ENCODE measurements at regions not wholly inside any gene's neighbourhood (a gene's known extent, or its start where the extent isn't known, plus 50 kb on each side); places are given as distances from the start of the nearest gene placed in this dataset.

DNA sequence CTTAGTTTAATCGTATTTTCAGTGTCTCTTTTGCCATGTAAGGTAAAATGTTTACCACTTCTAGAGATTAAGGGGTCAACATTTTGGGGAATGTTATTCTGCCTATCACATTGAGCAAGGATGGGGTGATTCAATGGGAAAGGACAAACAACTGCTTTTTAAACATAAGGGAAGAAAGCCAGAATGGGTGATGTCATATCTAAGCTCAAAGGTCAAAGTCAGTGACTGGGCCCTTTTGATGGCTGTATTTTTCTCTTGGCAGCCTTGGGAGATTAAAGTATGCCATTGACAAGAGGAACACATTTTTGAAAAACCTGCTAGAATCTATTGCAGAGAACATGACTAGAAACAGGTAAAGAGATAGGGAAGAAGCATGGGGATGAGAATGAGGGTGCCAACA is 477.3 kb upstream of the IRAK1BP1 start (continued):
- TF ChIP-seq, protein P1, sequence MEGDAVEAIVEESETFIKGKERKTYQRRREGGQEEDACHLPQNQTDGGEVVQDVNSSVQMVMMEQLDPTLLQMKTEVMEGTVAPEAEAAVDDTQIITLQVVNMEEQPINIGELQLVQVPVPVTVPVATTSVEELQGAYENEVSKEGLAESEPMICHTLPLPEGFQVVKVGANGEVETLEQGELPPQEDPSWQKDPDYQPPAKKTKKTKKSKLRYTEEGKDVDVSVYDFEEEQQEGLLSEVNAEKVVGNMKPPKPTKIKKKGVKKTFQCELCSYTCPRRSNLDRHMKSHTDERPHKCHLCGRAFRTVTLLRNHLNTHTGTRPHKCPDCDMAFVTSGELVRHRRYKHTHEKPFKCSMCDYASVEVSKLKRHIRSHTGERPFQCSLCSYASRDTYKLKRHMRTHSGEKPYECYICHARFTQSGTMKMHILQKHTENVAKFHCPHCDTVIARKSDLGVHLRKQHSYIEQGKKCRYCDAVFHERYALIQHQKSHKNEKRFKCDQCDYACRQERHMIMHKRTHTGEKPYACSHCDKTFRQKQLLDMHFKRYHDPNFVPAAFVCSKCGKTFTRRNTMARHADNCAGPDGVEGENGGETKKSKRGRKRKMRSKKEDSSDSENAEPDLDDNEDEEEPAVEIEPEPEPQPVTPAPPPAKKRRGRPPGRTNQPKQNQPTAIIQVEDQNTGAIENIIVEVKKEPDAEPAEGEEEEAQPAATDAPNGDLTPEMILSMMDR (conservative IDR thresholded peaks at IDR 0.05; ENCODE audit: low read depth in 2 of 2) = no peak
- no peak for TF ChIP-seq STAT1 (IDR thresholded peaks at IDR 0.05; ENCODE audit: unreplicated experiment)

- no peak overlapping the region for H3K27ac Mint-ChIP-seq
- no peak overlapping the region for H3K27ac ChIP-seq (ENCODE audit: low read depth)
- H3K4me3 ChIP-seq = no peak overlapping the region
- TF ChIP-seq, protein P1 (conservative IDR thresholded peaks at IDR 0.05; ENCODE audit: low read depth in 2 of 2) = no peak
- TF ChIP-seq EZH2phosphoT487 (IDR thresholded peaks at IDR 0.05; ENCODE audit: unreplicated experiment) = no peak
- TF ChIP-seq NANOG (IDR thresholded peaks at IDR 0.05; ENCODE audit: borderline replicate concordance) = no peak
- H3K36me3 Mint-ChIP-seq (ENCODE audit: low read depth) = no peaks in the 10 kb centered on the region
- H4K20me1 ChIP-seq (replicated peaks; ENCODE audit: insufficient read depth) = no peaks in the 10 kb centered on the region
- no peaks in the 10 kb centered on the region for H3K36me3 ChIP-seq (ENCODE audit: insufficient read depth)
- H3K79me2 ChIP-seq (replicated peaks; ENCODE audit: insufficient read depth) = no peaks in the 10 kb centered on the region
- ATAC-seq (no peak), DNase-seq (ENCODE audit: low spot score) (no peak)
- H3K4me2 ChIP-seq = no peak overlapping the region
- H3K9me3 Mint-ChIP-seq = no peaks in the 10 kb centered on the region
- H3K4me3 Mint-ChIP-seq = no peak overlapping the region
- H2AFZ ChIP-seq = no peak overlapping the region
- H3K4me1 ChIP-seq (ENCODE audit: insufficient read depth) = peaks cover 7% of the 10 kb centered on the region; the same call in 1 of the 2 replicates
- H3K27me3 ChIP-seq (ENCODE audit: insufficient read depth) = no peaks in the 10 kb centered on the region
- H3K27me3 Mint-ChIP-seq (ENCODE audit: insufficient read depth, low read depth, poor library complexity) = peaks cover 1% of the 10 kb centered on the region
- no peaks in the 10 kb centered on the region for H3F3A ChIP-seq (replicated peaks; ENCODE audit: low read depth)
- H3K9me2 ChIP-seq (ENCODE audit: insufficient read depth) = no peaks in the 10 kb centered on the region
- H3K4me1 Mint-ChIP-seq = peaks cover 10% of the 10 kb centered on the region
Measured at GRCh38 chr6:78397499-78397898, 469.9 kb upstream of the IRAK1BP1 start.

DNA sequence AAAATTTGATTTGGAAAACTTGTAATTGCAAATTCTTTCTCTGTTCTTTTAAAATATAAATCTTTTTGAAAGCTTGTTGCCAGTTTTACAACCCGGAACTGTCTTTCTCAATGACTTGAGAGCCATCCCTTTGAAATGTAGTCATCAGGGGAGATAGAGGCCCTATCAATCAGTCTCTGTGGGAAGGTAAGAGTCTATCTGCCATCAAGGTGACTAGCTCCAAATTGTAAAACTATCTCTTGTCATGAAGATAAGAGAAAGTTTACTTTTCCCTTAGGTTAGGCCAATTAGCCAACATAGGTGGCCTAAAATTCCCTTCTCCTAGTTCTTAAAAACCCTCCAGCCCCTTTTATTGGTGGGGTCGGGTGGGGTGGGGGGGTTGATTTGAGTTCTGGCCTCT is 469.1 kb upstream of the IRAK1BP1 start:
- peak; percentile 1 for DNase-seq (ENCODE audit: low spot score)

More for the DNA sequence above, 469.1 kb upstream of the IRAK1BP1 start:
- Histone ChIP-seq H3F3A (replicated peaks; ENCODE audit: low read depth) (no peaks in the 10 kb centered on the region), H3K27me3 (ENCODE audit: insufficient read depth) (no peaks in the 10 kb centered on the region), H2AFZ (no peak overlapping the region), H3K4me3 (no peak overlapping the region), H3K4me1 (ENCODE audit: insufficient read depth) (peaks cover 7% of the 10 kb centered on the region; the same call in 1 of the 2 replicates), H3K27ac (ENCODE audit: low read depth) (no peak overlapping the region), H3K9me2 (ENCODE audit: insufficient read depth) (no peaks in the 10 kb centered on the region), H3K79me2 (replicated peaks; ENCODE audit: insufficient read depth) (no peaks in the 10 kb centered on the region), H4K20me1 (replicated peaks; ENCODE audit: insufficient read depth) (no peaks in the 10 kb centered on the region), H3K4me2 (no peak overlapping the region), H3K36me3 (ENCODE audit: insufficient read depth) (no peaks in the 10 kb centered on the region)
- Mint-ChIP-seq H3K36me3 (ENCODE audit: low read depth) (no peaks in the 10 kb centered on the region), H3K27ac (no peak overlapping the region), H3K27me3 (ENCODE audit: insufficient read depth, low read depth, poor library complexity) (peaks cover 1% of the 10 kb centered on the region), H3K9me3 (no peaks in the 10 kb centered on the region), H3K4me1 (peaks cover 10% of the 10 kb centered on the region), H3K4me3 (no peak overlapping the region)
- no peak for ATAC-seq
- TF ChIP-seq POLR2AphosphoS5 (IDR thresholded peaks at IDR 0.05; ENCODE audit: low read depth) = no peak

Data from GM23338 (cell line).